GM18858 (cell line): ENCODE measurements at regions not wholly inside any gene's neighbourhood (a gene's known extent, or its start where the extent isn't known, plus 50 kb on each side); places are given as distances from the start of the nearest gene placed in this dataset.
"Not testable (repeated sequence)": the region's sequence is repeated elsewhere in the genome, so short reads cannot be mapped to it uniquely, and the experiment has no call there.

Source experiments
- ATAC-seq: cut with Tn5 transposase; IDR thresholded peaks from one replicate; pipeline ENCODE4 v1.9.1; 2021; ENCODE audit not compliant: unreplicated experiment

GRCh38 chr5:44051591-44051990 is 337.6 kb downstream of the FGF10 start:
- ATAC-seq = no peak

GRCh38 chr5:44048276-44048984 is 340.8 kb downstream of the FGF10 start:
- peak; percentile 52 for ATAC-seq

GRCh38 chr5:44046619-44047364 is 342.4 kb downstream of the FGF10 start:
- no peak for ATAC-seq

GRCh38 chr5:44044549-44044948 is 344.7 kb downstream of the FGF10 start:
- not testable (repeated sequence) for ATAC-seq

- no peak for ATAC-seq
These were observed 361.0 kb downstream of the FGF10 start for GRCh38 chr5:44028226-44028625.

- no peak for ATAC-seq
These were observed 366.6 kb downstream of the FGF10 start for GRCh38 chr5:44022622-44023021.

GRCh38 chr5:44011518-44011917 is 377.7 kb downstream of the FGF10 start:
- no peak for ATAC-seq

GRCh38 chr5:44002381-44002901 is 386.8 kb downstream of the FGF10 start:
- no peak for ATAC-seq

GRCh38 chr5:44001675-44002380 is 387.4 kb downstream of the FGF10 start:
- ATAC-seq = no peak

GRCh38 chr5:44001236-44001635 is 388.0 kb downstream of the FGF10 start:
- ATAC-seq = no peak

GRCh38 chr5:43997647-43998272 is 391.5 kb downstream of the FGF10 start:
- ATAC-seq = no peak

GRCh38 chr5:43996221-43996620 is 393.0 kb downstream of the FGF10 start:
- no peak for ATAC-seq

GRCh38 chr5:43994352-43994708 is 391.4 kb downstream of the NNT start:
- no peak for ATAC-seq

- no peak for ATAC-seq
These were observed 390.8 kb downstream of the NNT start for GRCh38 chr5:43993634-43994351.

- ATAC-seq = no peak
These were observed 382.4 kb downstream of the NNT start for GRCh38 chr5:43985411-43985810.

- ATAC-seq = no peak
These were observed 378.6 kb downstream of the NNT start for GRCh38 chr5:43981556-43981955.

- no peak for ATAC-seq
These were observed 370.9 kb downstream of the NNT start for GRCh38 chr5:43973908-43974307.

GRCh38 chr5:43973318-43973717 is 370.3 kb downstream of the NNT start:
- ATAC-seq = no peak

- ATAC-seq = no peak
These were observed 364.2 kb downstream of the NNT start for GRCh38 chr5:43967165-43967564.

- ATAC-seq = no peak
These were observed 356.2 kb downstream of the NNT start for GRCh38 chr5:43959144-43959543.

- ATAC-seq = no peak
These were observed 345.0 kb downstream of the NNT start for GRCh38 chr5:43947935-43948334.
